HG03097 (cell line): ENCODE measurements at regions not wholly inside any gene's neighbourhood (a gene's known extent, or its start where the extent isn't known, plus 50 kb on each side); places are given as distances from the start of the nearest gene placed in this dataset.

Experiments
- ATAC-seq: cut with Tn5 transposase; IDR thresholded peaks from one replicate; pipeline ENCODE4 v1.9.1; 2021; ENCODE audit not compliant: unreplicated experiment, low FRiP score

GRCh38 chr3:72158639-72159326, 373.8 kb upstream of the PROK2 start:
- ATAC-seq, result no peak

DNA sequence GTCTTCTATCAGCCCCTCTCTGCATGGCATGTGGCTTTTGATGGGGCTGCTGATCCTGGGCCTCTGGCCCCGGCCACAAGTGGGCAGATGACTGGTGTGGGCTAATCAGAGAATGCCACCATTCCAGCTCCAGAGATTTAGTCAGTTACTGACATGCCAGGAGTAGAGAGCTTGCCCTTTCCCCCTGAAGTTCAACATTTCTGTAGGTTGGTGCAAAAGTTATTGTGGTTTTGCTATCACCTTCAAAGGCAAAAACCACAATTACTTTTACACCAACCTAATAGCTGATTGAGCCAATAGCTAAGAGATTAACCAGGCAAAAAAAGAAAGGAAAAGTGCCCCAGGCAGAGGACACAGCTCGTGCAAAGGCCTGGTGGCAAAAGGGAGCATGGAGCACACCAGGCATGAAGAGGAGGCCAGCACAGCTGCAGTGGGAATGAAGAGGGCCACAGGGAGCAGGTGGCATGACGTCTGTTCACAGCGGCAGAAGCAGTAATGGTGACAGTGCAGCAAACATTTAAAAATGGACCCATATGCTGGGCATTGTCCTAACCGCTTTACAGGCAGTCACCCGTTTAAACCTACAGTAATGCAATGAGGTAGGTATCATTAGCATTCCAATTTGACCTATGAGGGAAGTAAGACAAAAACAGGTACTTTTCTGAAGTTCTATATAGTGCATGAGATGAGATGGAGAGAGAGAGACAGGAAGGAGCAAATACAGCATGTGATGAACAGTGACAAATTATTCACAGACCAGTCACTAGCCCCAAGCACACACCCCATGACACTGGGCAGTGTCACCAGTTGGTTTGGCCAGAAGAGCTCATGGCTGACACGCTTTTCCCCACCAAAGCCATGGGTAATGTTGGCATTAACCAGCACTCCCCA, 373.0 kb upstream of the PROK2 start:
- no peak for ATAC-seq

DNA sequence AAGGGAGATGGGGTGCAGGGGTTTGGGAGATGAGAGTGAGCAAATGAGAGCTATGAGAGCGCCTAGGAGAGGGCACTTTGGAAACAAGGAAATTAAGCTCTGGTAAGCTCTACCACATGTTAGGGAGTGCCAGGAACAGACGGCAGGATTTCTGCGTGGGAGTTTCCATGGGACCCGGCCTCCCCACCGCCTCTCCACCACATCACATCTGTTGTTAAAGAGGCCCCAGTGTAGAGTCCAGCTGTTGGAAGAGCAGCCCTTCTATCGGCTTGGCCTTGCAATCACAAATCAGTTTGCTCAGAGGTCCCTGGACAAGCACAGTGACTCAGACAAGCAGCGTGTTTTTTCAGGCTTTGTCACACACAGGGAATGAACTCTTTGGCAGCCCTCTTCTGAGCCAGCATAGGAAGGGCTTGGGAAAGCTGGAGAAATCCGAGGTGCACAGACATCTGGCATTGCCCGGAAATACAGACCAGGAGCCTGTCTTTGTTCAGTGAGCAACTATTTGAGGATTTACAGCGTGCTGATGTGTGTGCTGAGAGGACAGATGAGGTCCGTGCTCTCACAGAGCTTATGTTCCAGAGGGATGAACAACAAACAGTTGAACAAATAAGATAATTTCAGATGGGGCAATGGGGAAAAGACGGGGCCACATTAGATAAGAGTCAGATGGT, 370.6 kb upstream of the PROK2 start:
- no peak for ATAC-seq

DNA sequence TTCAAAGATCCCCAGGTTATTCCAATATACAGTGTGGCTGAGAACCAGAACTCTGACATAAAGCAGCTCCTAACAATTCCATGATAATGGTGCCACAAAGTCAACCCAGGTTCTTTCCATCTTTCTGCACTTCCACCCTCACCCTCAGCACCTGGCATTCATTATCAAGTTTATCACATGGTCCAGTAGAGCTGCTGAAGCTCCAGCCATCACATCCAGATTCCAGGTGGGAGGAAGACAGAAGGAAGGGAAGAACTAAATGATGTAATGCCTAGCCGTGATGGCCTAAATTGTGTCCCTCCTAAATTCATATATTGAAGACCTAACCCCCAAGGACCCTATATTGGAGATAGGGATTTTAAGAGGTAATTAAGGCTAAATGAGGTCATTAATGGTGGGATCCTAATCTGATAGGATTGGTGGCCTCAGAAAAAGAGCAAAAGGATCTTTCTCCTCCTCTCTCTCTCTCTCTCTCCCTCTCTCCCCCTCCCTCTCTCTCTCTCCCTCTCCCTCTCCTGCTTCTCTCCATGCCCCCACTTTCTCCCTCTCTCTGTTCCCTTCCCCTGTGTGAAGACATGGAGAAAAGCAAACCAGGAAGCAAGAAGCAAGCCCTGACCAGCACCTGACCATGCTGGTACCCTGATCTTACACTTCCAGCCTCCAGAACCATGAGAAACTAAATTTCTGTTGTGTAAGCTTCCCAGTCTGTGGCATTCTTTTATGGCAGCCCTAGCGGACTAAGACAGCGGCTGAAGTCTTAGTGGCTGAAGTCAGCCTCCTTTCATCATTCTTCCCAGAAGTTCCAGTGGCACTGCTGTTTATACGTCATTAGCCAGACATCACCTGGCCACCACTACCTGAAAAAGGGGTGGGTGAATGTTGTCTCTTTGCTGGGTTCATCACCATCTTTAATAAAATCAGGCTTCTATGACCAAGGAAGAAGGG, 369.7 kb upstream of the PROK2 start:
- ATAC-seq, result no peak

DNA sequence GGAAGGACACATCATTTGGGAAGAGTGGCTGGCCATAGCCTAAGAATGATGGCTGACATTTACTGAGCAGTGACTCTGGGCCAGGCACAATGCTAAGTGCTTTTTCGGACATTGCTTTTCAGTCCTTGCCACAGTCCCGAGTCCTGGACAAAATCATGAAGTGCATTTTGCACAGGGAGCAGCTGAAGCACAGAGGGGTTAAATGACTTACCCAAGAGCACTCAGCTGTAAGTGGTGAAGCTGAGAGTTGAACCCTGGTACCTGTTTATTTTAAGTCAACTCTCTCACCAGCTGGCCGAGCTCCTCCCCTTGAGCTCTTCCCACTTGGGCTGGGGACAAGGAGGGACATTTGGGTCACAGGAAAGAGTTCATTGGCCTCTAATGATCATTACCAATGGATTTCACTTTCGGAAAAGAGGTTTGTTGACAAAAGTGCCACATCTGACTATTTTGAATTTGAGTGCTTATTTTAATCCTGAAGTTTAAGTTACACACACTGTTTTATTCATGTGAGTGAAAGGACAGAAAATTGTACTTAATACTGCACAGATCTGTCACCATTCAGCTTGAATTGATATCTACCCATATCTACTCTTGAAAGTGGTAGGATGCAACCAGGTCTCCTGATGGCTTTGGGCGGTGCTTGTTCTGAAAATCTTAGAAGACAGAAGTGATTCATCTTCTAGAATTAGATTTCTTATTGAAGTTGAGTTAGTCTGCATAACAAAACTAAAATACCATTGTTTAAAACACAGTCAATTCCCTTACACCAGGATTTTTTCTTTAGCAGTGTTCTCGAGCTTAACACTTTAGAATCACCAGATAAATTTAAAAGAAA, 368.7 kb upstream of the PROK2 start:
- ATAC-seq, result no peak

GRCh38 chr3:72152551-72153476, 367.9 kb upstream of the PROK2 start:
- ATAC-seq, result no peak

GRCh38 chr3:72151465-72152238, 366.7 kb upstream of the PROK2 start:
- ATAC-seq, result no peak

- no peak for ATAC-seq
These were observed 365.9 kb upstream of the PROK2 start for GRCh38 chr3:72150634-72151412.

DNA sequence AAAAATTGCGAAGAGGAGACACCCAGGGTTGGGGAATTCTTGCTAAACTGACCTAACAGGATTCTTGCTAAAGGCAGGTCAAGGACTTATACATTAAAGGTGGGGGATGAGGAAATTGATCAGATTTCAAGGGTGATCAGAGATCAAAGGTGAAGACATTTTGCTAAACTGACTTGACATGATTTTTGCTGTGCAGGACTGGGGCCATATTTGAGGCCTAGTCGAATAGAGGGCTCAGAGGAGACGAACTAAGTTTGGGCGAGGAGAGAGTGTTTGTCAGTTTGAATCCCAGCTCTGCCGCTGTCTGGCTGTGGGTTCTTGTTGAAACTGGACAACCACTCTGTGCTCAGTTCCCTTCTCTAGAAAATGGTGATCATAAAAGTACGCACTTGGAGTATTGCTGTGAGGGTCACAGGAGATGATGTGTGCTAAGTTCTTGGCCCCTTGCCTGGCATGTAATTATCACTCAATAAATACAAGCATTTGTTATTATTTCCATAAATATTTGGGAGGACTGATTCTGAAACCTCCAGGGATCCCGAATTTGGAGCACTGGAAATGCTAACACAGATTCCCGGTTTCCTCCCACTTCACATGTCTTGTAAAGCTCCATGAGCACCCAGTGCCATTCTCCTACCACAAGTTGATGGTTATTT, 364.8 kb upstream of the PROK2 start:
- ATAC-seq, result no peak

- no peak for ATAC-seq
These were observed 362.7 kb upstream of the PROK2 start for GRCh38 chr3:72147600-72147999.

- ATAC-seq, result no peak
These were observed 360.8 kb upstream of the PROK2 start for GRCh38 chr3:72145506-72146380.

- no peak for ATAC-seq
These were observed 360.0 kb upstream of the PROK2 start for GRCh38 chr3:72144773-72145505.

DNA sequence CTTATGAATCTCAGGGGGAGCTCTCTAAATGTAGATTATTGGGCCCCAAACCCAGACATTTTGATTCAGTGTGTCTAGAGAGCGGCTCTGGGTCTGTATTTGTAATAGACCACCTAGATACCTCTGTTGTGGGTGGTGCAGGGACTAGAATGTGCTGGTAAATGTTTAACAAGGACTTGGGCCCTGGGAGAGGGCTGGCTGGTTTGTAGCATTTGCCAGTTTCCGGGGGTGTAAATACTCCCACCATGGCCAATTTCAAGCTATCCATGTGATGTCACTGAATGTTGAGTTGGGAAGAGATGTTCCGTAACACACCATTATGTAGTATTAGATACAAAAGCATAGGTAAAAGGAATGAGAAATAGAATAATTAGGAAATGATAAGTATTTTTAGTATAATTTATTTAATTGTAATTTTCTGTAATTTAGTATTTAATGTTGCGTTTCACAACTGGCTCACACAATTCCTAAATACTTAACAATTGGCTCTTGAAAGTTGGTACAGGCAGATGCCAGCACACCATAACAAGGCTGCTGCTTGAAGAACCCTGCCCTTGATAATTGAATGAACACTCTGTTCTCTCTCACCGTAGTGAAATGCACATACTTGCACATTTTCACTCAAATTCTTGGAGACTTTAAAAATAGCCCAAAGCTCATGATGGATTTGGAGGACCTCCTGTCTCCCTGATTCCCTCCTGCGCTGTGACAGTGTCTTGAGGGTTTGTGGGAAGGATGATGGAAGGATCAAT, 359.2 kb upstream of the PROK2 start:
- ATAC-seq, result no peak

- ATAC-seq, result no peak
These were observed 358.4 kb upstream of the PROK2 start for GRCh38 chr3:72143322-72143721.
